ENCODE measurements at regions not wholly inside any gene's neighbourhood (a gene's known extent, or its start where the extent isn't known, plus 50 kb on each side); places are given as distances from the start of the nearest gene placed in this dataset.
"Not testable (repeated sequence)": the region's sequence is repeated elsewhere in the genome, so short reads cannot be mapped to it uniquely, and the experiment has no call there.

DNA sequence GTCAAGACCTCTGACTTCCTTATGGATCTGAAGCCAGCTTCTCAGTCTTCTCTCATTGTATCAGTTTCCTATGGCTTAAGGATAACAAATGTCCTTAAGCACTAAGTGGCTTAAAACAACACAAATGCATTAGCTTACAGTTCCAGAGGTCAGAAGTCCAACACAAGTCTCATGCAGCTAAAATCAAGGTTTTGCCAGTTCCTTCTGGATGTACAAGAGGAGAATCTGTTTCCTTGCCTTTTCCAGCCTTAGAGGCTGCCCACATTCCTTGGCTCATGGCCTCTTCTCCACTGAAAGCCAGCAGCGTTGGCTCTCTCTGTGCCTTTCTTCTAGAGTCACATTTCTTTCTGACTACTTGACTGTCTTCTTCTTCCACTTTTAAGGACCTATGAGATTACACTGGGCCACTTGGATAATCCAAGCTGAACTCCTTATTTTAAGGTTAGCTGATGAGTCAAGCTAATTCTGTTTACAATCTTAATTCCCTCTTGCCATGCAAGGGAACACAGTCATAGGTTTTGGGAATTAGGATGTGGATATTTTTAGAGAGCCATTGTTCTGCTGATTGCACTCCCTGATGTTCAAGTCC lies 179.0 kb downstream of the BCAS1 start:
- no peak for DNase-seq (ENCODE audit: low read depth in 2 of 2)

DNA sequence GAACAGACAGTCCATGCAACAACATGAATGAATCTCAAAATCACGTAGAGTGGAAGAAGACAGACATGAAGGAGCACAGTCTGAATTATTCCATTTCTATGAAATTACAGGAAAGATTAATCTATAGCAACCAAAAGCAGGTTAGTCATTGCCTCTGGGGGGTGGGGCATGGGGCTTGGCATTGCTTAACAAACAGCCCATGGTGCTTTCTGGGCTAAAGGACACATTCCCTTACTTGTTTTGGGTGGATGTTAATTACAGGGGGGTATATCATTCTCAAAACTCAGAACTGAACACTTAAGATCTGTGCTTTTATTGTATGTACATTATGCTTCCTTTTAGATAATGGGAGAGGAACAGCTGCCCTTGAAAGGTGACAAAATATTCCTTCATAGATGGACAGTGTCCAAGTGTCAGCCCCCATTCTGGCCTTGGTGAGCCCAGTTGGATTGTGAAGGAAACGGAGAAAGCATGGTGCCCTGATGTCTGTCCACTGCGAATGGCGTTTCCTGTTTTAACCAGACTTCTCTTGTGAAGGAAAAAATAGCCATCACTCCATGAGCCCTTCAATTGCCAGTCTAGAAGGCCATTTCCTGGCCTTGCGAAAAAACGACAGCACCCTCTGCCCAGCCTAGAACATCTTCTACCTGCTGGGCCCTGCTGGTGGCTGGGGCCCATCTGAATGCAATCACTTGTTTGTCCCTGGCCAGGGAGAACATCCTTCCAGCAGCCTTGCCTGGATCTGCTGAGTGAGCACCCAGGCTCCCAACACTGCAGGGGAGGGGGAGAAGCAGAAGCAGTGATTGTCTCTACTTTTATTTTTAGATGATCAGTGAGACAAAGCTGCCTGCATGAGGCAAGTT lies 179.7 kb downstream of the BCAS1 start:
- DNase-seq (ENCODE audit: low read depth in 2 of 2): no peak

DNA sequence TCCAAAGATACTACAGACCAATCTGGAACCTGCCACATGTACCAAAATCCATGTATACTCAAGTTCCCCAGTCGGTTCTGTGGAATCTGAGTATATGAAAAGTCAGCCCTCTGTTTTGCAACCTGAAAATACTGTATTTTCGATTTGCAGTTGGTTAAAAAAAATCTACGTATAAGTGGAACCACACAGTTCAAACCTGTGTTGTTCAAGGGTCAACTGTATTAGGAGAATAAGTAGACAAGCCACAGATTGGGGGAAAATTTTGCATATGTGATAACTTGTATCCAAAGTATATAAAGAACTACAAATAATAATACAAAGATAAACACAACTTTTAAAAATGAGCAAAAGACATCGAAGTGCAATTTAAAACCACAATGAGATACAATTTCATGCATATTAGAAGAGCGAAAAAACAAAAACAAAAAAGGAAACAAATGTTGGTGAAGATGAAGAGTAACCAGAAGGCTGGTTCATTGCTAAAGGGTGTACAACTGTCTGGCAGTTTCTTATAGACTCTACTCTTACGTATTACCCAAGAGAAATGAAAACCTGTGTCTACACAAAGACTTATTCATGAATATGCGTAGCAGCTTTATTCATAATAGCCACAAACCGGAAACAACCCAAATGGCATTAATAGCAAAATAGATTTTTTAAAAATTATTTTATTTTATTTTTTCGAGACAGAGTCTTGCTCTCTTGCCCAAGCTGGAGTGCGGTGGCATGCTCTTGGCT lies 180.8 kb downstream of the BCAS1 start:
- DNase-seq (ENCODE audit: low read depth in 2 of 2): no peak

DNA sequence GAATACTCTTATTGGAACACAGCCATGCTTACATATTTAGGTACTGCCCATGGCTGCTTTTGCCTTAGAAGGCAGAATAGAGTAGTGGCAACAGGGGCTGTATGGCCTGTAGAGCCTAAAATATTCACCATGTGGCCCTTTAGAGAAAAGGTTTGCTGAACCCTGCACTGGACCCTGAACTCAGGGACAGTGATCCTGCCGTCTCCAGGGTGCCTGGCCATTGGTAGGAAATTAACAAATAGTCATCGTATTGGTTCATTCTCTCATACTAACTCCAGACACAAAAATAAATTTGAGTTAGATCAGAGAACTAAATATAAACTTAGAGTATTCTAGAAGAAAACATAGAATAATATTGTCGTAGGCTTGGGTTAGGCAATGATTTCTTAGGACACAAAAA lies 181.4 kb downstream of the BCAS1 start:
- no peak for DNase-seq (ENCODE audit: low read depth in 2 of 2)

DNA sequence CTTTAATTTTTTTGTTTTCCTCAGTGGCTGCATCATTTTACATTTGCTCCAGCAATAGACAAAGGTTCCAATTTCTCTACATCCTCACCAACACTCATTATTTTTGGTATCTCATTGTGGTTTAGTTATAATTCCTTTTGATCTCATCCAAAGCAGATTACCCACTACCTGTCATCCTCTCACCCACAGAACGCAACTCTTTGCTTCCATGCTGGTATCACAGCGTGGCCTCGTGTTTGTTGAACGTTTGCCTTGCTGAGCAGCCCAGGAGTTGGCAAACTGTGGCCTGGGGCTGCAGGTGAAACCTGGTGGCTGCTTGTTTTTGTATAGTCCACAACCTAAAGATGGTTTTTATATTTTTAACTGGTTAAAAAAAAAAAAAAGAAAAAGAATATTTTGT lies 181.9 kb downstream of the BCAS1 start:
- no peak for DNase-seq (ENCODE audit: low read depth in 2 of 2)

DNA sequence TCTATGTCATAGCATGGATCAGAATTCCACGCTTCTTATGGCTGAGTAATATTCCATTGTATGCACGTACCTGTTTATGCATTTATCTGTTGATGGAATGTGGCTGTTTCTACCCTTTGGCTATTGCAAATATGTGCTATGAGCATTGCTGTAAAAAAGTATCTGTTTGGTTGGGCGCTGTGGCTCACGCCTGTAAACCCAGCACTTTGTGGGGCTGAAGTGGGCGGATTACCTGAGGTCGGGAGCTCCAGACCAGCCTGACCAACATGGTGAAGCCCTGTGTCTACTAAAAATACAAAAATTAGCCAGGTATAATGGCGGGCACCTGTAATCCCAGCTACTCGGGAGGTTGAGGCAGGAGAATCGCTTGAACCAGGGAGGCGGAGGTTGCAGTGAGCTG lies 182.4 kb downstream of the BCAS1 start:
- no peak for DNase-seq (ENCODE audit: low read depth in 2 of 2)

DNA sequence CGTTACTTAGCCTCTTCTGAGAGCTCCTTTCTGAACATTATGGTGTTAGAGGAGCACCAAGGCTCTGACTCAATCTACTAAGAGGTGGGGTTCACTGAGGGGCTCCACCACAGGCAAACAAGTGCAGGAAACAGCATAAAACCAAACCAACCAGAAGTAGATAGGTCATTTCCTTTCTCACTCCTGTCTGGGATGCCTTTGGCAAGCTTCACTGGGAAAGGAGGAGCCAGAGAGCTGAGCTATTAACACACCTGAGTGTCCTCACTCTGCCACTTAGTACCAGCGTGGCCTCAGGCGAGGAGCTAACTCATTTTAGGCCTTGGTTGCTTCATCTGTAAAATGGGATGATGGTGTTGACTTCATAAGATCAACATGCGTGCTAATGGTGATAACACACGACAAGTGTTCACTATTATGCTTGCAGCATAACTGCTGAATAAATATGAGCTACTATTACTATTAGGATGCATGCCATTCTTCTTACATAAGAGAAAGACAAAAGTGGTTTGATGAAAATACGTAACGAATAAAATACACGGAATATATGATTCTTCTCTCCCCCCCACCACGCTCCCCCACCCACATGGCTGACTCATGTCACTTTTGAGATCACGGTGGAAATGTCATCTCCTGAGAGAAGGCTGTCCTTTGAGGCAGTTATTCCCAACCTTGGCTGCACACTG lies 185.4 kb downstream of the BCAS1 start:
- no peak for DNase-seq (ENCODE audit: low read depth in 2 of 2)

DNA sequence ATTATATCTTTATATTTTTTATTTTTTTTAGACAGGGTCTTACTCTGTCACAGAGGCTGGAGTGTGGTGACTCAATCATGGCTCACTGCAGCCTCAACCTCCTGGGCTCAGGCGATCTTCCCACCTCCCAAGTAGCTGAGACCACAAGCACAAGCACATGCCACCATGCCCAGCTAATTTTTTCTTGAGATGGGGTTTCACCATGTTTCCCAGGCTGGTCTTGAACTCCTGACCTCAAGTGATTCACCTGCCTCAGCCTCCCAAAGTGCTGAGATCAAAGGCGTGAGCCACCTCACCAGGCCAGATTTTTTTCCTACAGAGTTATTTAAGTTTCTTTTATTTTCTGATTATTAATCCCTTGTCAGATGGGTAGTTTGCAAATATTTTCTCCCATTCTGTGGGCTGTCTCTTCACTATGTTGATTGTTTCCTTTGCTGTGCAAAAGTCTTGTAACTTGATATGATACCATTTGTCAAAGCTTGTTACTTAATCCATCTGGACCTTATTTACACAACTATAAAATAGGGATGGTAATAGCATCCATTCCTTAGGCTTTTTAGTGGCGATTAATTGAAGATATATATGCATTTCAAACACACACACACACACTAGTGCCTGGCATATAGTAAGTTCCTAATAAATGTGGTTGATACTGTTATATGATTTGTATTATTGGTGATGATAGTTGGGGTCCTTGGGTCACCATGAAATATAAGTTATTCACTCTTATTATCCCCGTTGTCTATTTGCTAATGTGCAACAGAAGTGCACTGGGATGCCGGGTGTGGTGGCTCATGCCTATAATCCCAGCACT lies 187.1 kb downstream of the BCAS1 start:
- DNase-seq (ENCODE audit: low read depth in 2 of 2): no peak

DNA sequence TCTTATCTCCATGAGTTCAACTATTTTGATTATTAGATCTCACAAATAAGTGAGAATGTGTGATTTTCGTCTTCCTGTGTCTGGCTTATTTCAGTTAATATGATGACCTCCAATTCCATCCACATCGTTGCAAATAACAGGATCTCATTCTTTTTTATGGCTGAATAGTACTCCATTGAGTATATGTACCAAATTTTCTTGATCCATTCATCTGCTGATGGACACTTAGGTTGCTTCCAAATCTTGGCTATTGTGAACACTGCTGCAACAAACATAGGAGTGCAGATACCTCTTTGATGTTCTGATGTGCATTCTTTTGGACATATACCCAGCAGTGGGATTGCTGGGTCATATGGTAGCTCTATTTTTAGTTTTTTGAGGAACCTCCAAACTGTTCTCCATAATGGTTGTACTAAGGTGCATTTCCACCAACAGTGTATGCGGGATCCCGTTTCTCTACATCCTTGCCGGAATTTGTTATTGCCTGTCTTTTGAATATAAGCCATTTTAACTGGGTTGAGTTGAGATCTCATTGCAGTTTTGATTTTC lies 187.9 kb downstream of the BCAS1 start:
- DNase-seq (ENCODE audit: low read depth in 2 of 2): not testable (repeated sequence)

DNA sequence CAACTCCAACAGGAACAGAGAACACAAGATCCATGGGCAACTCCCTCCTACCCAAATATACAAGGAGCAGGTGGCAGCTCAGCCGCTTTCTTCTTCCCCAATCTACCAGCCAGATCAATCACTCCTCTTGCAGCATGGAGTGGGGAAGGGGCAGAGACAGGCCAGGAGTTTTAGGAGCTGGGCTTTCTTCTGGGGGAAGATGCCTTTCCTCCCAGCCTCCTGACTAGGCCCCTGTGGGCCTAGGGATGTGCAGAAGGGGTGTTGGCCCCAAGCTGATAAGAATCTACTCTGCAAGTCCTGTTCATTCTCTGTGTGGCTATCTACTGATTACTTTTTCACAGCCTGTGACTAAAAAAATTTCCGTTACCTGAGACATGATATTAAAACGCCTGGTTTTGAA lies 189.0 kb downstream of the BCAS1 start:
- DNase-seq (ENCODE audit: low read depth in 2 of 2): no peak

DNA sequence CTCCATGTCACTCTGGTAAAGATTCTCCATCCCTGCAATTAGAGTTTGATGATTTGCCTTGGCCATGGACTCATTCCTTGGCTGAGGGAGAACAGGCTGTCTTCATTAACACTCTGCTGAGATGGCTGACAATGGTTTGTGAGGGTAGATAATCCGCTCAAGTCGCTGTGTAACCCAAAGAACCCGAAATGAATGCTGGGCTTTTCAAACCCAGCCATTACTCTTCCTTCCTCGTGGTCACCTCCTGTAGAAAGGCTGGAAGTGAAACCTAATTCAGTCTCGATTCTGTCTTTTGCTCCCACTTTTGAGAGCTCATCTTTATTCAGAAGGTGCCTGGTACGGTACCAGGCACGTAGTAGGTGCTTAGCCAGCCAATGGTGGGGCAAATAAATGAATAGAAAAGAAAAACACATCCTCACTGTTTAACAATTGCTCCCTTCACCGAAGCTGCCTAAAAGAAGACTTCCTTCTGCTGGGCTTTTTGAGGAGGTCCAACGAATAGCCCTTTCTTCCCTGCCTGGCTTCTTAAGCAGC lies 190.2 kb downstream of the BCAS1 start:
- DNase-seq (ENCODE audit: low read depth in 2 of 2): no peak

DNA sequence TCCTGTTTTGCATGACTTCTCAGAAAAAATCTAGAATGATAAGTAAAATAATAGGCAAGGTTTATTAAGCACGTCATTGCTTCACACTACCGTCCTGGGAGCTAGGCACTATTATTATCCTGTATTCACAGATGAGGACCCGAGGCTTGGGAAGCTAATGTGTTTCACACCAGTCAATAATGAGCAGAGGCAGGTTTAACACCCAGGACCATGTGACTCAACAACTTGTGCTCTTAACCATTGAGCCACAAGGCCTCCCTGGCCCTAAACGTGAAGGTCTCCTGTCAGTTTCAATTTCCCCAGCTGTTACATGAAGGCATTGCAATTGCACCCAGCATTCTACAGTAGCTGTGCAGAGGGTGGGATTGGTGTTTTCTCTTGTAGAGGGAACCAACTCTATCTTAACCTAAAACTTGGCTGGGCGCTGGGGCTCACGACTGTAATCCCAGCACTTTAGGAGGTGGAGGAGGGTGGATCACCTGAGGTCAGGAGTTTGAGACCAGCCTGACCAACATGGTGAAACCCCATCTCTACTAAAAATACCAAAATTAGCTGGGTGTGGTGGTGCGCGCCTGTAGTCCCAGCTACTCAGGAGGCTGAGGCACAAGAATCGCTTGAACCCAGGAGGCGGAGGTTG lies 191.2 kb downstream of the BCAS1 start:
- no peak for DNase-seq (ENCODE audit: low read depth in 2 of 2)

DNA sequence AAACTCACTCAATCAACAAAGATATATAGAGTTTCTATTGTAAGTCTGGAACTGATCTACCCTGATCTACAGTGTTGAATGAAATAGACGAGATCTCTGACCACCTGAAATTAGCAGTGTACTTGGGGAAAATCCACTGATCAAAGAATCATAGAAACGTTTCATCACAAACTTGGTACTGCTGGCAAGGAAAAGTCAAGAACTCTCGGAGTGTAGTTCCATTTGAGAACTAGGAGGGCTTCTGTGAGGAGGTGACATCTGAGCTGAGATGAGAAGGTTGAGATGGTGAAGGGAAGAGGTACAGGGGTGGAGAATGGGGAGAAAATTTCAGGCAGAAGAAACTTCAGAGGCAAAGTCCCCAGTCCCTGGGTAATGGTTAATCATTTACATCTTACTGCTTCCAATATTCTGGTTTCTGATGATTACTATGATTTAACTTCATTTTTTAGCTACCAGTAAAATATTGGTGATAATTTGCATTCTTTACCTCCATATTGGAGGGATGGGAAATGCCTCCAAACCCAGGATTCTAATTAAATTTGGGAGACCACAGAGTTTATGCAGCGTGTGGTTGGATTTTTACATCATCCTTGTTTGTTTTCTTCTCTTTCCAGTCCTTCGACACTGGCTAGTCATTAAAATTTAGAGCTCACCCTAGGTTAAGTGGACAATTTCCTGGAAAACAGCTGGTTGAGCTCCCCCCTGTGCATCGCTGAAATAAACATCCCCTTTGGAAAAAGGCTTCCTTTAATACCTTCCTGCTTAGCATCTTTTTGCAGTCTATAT lies 191.9 kb downstream of the BCAS1 start:
- DNase-seq (ENCODE audit: low read depth in 2 of 2): no peak

DNA sequence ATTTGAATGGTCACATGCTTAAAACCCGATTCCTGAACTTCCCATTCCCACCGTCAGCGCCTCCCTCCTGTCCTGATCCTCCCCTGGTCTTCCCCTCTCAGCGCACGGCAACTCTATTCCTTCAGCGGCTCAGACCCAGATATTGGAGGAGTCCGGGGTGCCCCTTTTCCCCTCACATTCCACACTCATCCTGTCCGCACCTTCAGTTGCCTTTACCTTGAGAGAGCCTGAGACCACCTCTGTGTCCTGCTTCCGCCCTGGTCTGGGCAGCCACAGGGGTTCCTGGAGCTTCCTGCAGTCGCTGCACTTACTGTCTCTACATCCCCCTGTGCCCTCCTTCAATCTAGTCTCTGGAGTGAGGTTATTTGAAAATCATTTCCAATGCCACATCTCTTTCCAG lies 193.4 kb downstream of the BCAS1 start:
- DNase-seq (ENCODE audit: low read depth in 2 of 2): no peak

DNA sequence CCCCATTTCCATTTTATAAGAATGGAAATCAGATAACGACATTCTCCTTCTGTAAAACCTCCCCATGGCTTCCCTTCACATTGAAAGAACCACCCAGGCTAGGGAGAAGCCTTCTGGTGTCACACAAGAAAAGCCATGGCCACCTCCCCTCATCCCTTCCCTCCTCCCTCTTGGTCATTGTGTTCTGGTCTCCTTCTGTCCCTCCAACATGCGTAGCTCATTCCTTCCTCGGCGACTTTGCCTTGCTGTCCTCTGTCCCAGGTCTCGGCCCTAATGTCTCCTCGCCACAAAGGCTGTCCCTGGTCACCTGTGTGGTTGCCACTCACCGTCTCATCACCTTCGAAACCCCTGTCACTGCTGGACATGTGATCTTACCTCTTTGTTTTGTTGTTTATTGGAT lies 193.9 kb downstream of the BCAS1 start:
- no peak for DNase-seq (ENCODE audit: low read depth in 2 of 2)

DNA sequence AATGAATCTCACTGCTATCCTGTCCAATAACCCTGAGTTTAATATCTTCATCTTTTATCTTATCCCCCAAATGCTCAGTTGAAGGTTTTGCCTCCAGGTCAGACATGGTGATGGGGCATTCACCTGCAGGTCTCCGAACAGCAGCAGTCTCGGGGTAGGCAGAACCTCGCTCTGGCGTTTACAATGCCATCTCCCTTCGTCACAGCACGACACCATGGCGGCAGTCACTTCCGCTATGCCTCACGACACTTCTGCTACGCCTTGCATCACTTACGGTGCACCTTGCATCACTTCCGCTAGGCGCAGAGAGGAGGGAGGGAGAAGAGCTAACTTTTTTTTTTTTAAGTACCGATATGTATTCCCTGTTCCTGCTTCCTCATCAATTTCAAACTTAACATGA lies 194.9 kb downstream of the BCAS1 start:
- DNase-seq (ENCODE audit: low read depth in 2 of 2): no peak

DNA sequence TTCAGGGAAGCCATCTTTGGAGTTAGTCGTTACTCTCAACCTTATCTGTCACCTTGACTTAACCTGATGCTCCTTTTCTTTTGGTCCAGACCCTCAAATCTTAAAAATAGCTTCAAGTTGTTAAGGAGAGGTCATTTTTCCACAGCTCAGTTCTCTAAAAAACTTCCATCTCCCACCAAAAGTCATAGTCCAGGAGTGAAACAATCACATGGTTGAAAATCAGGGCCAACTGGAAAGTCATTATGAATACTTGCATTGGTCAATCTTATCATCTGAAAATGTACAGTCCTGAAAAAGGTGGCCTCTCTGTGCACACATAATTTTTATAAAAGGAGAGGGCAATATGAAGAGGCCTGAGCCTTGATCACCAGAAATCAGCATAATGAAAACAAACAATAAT lies 195.7 kb downstream of the BCAS1 start:
- DNase-seq (ENCODE audit: low read depth in 2 of 2): no peak

DNA sequence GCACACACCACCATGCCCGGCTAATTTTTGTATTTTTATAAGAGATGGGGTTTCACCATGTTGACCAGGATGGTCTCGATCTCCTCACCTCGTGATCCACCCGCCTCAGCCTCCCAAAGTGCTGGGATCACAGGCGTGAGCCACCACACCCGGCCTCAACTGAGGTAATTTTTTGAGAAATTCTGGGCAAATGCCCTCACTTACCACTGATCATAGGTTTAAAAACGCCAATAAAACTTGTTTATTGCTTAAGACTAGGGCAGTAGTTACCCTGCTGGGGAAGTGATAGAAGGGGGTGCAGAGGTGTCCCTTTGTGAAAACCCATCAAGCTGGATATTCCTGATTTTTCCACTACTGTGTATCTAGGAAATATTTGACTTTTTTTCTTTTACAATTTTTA lies 196.3 kb downstream of the BCAS1 start:
- no peak for DNase-seq (ENCODE audit: low read depth in 2 of 2)

DNA sequence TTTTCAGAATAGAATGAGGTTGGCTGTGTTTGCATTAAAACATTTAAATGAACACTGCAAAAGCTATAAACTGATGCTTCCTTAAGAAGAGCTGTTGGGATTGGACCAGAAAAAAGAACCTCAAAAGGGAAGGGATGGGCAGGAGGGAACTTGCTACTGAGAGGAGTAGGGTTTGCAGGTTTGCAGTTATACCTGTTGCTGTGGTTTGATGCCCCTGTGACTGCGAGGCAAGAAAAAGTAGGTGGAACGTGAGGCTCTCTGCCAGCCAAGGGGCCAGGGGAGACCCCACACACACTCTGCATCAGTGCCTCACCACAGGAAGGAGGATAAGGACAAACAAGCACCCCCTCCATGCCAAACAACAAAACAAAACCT lies 197.2 kb downstream of the BCAS1 start:
- DNase-seq (ENCODE audit: low read depth in 2 of 2): no peak

All from stimulated activated CD8-positive, alpha-beta memory T cell treated with anti-CD3 and anti-CD28 coated beads, Interleukin-2, amount 100 ng/mL, for 48 hours (primary cell).